GM21367 (cell line): ENCODE measurements at regions not wholly inside any gene's neighbourhood (a gene's known extent, or its start where the extent isn't known, plus 50 kb on each side); places are given as distances from the start of the nearest gene placed in this dataset.

ENCODE experiments used
- ATAC-seq: cut with Tn5 transposase; IDR thresholded peaks from one replicate; pipeline ENCODE4 v1.9.1; 2021; ENCODE audit not compliant: unreplicated experiment

DNA sequence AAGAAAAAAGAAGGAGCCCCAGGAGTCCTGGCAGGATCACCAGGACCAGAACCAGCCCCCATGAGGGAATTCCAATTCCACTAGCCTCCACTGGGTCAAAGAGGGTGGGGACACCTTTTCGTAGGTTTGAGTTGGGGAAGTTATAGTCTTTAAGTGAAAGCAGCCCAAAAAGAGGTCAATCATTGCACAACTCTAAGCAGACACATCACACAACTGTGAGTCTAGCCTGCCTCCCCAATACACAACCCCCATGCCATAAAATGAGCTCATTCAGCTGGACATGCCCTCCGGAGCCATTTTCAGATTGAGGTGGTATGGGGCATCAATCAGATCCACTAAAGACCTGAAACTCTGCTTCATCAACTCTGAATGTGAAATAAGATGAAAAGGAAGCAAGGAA, 179.9 kb downstream of the NPHP4 start:
- no peak for ATAC-seq

DNA sequence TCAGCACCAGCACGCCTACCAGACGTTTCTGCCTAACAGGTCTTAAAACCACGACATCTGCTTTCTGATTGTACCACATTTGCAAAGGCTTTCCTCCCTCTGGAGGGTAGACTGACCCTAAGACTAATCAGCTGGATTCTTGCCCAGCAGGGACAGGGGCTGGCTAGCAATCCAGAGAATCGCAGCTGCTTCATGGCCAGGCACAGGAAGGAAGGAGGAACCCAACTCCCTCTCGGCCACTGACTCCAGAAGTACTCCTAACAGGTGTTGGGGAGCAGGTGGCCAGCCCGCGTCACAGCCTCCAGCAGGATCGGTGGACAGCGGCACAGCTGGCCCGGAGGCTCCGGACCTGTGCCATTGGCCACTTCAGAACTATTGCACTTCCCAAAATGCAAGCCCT, 180.8 kb downstream of the NPHP4 start:
- no peak for ATAC-seq

DNA sequence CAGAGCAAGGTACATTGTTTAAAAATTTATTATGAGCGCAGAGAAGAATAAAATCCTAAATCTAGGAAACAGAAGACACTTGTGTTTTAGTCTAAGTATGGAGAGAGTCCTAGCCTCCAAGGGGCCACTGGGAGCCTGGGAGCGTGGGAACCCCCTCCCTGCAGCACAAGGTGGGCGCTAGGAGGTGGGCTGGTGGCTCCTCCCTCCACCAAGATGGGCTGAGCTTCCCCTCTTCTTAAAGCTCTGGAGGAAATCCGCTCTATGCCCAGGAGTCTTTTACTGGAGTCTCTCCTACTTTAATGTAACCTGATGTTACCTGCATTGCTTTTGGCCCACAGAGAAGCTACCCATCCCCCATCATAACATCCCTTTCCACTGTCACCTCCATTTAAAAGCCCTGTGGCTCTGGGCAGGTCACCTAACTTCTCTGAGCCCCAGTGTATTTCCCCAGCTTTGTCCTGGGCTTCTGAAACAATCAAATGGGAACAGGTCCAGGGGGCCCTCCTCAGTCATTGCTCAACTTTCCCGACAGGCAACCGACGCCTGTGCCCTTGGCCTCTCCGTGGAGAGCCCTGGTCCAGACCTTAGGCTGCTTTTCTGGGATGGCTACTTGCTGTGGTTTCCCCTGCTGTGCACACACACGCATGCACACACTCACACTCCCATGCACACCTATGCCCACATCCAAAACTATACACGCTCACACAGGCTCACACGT, 181.5 kb downstream of the NPHP4 start:
- no peak for ATAC-seq

DNA sequence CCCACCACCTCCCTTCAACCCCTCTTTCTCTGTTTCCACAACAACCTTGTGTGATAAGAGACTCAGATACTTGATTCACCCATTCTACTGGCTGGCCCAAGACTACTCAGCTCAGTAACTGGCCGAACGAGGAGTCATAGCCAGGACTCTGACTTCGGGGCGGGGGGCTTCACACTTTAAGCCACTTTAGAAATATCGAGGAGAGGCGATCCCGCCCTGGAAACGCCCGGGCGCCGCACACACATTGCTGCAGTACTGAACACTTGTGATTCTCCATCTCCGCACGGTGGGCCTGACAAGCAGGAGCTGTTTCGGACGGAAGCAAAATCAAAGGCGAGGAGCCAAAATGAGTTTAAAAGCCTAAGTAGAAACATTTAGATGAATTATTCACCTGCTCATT, 182.1 kb downstream of the NPHP4 start:
- no peak for ATAC-seq

DNA sequence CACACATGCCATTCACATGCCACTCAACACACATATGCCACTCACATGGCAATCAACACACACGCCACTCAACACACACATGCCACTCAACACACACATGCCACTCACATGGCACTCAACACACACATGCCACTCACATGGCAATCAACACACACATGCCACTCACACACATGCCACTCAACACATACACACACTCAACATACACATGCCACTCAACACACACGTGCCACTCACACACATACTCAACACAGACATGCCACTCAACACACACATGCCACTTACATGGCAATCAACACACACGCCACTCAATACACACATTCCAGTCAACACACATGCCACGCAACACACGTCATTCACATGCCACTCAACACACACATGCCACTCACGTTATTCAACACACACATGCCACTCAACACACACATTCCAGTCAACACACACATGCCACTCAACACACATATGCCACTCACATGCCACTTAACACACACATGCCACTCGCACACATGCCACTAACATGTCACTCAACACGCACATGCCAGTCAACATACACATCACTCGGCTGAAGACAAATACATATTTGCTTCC, 182.9 kb downstream of the NPHP4 start:
- no peak for ATAC-seq

DNA sequence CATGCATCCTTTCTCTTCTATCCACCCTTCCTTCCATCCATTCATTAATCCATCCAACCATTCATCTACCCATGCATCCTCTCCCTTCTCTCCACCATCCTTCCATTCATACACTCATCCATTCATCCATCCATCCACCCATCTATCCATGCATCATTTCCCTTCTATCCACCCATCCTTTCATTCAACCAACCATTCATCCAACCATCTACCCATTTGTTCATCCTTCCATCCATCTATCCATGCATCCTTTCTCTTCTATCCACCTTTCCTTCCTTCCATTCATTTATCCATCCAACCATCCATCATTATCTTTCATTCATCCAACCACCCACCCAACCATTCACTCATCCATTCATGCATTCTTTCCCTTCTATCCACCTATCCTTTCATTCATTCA, 188.4 kb downstream of the NPHP4 start:
- no peak for ATAC-seq

DNA sequence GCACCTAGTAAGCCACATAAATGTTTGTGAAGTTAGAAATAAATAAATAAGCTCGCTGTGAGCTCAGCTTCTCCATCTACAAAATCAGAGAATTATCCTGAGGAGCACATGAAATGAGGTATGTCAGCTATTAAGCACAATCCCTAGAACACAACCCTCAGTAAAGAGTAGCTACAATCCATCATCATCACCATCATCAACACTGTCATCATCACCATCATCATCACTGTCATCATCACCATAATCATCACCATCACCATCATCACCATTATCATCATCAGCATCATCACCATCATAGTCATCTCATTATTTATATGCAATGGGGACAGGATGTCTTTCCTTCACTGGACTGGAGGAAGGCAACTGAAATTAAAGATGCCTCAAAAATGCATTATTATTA, 189.6 kb downstream of the NPHP4 start:
- no peak for ATAC-seq

DNA sequence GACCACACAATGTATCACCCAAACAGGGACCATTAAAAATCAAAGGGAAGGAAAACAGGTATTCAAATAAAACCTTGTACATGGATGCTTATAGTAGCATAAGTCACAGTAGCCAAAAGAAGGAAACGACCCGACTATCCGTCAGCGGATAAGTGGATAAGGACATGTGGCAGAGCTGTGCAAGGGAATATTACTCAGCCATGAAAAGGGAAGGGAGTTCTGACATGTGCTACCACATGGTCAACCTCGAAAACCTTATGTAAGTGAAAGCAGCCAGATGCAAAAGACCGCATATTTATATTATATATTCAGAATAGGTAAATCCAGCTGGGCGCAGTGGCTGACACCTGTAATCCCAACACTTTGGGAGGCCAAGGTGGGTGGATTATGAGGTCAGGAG, 193.3 kb downstream of the NPHP4 start:
- ATAC-seq: no peak

DNA sequence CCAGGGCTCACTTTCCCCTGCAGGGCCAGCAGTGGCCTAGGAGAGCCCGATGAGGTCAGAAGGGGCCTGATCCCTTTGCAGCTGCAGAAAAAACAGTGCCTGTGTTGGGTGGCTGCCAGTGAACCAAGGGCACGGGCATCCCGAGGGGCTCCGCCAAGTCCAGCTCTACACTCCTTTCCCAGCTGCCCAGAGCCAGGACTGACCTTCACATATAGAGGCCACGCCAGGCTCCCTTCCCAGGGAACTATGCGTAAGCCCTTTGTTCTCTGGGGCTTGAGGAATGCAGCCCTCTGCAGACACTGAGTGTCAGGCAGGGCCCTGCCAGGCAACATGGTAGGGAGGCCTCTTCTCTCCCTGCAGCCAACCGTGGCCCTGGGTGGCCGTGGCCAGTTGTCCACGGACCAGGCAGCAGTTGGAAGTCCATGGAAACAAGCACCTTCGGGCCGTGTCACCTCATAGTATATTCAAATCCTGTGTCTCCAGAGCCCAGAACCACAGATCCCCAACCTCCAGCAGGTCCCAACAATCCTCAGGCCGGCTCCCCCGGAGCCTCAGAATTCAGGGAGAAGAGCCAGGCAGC, 194.0 kb downstream of the NPHP4 start:
- ATAC-seq: no peak

DNA sequence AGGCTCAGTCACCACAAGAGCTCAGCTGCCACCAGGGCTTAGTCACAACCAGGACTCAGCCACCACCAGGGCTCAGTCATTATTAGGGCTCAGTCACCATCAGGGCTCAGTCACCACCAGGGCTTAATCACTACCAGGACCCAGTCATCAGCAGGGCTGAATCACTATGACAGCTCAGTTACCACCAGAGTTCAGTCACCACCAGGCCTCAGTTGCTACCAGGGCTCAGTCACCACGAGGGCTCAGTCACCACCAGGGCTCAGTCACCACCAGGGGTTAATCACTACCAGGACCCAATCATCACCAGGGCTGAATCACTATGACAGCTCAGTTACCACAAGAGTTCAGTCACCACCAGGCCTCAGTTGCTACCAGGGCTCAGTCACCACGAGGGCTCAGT, 196.2 kb downstream of the NPHP4 start:
- no peak for ATAC-seq

DNA sequence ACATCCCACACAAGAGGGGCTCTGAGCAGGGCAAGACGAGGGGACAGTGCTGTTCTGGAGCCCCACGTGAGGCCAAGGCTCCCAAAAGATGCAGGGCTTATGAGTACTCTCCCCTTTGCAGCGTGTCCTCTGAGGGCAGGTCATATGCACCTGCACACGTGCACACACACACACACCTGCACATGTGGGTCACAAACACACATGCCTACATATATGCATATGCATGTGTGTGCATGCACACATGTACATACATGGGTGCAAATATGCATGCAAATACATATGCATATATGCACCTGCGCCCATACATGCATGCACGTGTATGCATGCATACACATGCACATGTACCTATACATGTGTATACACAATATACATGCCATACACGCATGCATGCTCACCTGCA, 197.9 kb downstream of the NPHP4 start:
- no peak for ATAC-seq

DNA sequence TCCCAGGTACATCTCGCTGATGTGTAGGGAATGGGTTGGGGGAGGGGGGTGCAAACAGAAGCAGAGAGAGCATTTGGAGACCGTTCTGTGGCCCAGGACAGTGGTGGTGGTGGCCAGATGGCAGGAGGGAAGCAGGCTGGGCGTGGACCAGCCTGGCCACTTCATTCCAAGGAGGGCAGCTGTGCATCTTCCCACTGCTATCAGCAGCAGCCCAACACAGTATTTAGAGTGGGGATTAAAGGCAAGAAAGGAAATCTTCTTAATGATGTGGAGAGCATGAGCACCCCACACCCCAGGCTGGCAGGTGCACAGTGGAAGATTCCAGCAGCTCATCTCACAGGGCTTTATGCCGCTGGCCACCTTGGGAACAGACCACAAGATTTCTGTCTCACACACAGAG, 198.7 kb downstream of the NPHP4 start:
- no peak for ATAC-seq

DNA sequence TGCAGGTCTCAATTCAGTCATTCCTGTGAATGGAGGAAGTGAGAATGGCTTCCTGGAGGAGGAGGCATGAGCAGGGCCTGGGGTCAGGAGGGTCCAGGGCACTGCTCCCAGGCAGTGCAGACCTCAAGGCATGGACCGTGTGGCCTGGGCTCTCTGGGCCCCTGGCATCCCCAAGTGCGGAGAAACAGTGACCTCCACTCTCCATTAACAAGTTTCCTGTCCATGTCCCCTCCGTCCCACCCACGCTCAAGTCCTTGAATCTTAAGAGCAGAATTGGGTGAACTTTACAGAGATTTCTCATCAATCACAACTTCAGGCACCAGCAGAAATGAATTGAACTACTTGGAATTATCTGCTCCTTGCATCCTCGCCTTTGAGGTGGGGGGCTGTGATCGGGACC, 211.1 kb downstream of the NPHP4 start:
- ATAC-seq: no peak

DNA sequence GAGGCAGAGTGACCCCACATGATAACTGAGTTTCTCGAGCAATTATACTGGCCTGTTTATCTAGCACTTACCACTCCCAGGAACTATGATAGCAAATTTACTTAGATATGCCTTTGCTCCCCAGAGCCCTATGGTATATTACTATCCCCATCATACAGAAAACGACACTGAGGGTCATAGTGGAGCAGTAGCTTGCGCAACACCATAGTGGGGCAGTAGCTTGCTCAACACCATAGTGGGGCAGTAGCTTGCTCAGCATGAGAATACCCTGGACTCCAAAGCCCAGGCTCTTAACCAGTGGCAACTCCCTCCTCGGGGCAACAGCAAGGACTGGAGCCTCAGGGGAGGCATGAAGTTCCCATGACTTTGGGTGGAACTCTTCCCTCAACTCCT, 211.9 kb downstream of the NPHP4 start:
- ATAC-seq: no peak

DNA sequence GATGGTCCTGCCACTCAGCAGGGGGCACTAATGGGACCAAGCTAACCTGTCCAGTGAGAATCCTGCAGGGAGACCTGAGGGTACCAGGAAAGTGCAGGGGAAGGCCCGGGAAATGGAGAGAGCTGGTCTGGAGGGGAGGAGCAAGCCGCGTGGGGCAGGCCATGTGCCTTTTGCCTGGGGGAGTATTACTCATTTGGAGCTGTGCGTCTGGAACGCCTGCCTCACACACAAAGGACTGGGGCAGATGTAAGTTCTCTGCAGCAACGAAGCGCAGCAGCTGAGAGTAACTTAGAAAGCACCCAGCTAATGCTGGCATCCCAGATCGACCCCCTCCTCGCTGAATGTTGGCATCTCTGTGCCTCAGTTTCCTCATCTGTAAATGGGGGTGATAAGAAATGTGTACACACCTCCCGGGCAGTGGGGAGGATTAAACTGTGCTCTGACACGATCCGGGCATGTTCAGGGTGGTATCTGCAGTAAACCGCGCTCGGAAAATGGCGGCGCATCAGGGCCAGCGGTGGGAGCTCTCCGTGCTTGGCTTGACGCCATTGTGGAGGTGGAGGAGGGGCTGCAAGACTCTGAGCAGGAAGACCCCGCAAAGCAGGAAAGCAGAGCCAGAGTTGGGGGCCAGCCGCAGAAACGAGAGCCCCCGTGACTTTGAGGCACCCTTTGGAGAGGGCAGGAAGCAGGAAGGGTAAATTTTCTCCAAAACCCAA, 212.5 kb downstream of the NPHP4 start:
- ATAC-seq: no peak

DNA sequence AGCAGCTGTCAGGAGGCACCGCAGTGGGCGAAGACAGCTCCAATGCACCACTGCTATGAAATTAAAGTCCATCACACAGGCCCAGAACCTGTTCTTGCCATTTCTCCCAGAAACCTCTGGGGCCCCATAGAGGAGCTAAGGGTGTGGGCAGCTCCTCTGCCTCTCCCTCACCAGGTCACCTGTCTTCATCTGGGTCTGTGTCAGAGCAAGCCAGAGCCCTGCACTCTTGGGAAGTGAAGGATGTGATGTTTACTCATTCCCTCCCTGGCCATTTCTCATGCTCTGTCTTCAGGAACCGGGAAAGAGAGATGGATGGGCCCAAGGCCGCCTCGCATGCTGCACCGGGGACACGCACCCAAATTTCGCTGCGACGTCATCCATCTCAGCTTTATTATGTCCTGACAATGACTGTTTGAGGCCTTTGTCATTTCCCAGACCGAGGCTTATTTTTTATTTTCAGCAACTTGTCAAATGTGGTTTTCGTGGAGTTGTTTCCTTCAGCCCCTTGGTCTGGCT, 216.1 kb downstream of the NPHP4 start:
- no peak for ATAC-seq

DNA sequence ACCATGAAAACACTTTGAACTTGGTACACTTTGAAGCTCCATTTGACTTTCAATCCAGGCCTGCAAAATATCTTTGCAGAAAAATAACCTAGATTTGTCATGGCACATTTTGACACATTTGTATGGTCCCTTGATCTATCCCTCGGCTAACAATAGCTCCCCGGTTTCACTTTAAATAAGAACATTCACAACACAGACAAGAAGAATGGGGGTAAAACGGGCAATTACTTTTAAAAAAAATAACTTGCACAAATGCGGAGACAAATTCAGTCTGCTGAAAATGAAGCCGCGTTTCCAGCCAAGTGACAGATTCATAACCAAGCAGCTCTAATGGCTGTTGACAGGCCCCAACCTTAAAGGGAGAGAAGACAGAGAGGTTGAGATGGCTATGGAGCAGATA, 218.2 kb downstream of the NPHP4 start:
- no peak for ATAC-seq

DNA sequence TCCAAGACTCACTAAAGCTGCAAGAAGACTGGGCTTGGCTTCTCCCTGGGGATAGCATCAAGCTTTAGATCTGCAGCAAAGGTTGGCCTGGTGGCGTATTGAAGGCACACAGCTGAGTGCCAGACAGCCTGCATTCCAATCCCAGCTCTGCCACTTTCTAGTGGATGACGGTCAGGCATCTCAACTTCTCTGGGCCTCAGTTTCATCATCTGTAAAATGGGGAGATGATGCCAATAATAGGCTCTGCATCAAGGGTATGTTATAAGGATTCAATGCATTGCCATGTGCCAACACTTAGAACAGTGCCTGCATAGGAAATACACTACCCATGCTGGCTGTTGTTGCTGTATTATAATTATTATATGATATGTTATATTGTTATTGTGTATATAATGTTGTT, 220.4 kb downstream of the NPHP4 start:
- ATAC-seq: no peak

DNA sequence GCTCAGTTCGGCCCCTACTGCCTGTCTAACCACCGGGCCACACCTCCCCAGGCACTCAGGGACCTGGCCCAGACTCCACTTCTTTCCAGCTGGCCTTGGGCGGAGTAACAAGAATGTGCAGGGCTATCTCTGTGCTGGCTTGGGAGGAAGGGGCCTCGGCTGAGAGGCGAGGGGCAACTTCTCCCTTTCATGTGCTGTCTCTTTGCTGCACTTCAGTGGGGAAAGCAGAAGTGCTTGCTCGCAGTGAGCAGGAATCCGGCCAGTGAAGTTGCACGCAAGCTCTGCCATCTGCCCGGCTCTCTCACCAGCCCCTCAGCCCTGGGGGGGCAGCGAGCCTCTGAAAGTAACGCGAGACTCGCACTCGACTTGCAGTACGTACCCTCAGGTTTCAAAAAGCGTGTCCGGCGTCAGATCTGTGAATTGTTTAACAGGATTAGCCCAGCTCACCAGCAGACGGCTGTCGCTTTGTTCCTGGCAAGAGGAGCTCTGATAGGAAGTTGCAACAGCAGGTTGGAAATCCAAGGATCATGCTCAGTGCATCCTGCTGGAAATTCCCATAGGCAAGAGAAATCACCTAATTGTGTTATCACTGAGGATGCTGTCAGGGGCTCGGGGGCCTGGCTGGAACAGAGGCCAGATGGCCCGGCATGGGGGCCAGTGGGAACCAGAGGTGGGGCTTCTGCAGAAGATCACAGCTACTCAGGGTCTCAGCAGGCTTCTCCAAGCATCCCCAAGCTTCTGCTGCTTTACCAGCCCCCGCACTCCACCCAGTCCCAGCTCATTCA, 221.1 kb downstream of the NPHP4 start:
- no peak for ATAC-seq

DNA sequence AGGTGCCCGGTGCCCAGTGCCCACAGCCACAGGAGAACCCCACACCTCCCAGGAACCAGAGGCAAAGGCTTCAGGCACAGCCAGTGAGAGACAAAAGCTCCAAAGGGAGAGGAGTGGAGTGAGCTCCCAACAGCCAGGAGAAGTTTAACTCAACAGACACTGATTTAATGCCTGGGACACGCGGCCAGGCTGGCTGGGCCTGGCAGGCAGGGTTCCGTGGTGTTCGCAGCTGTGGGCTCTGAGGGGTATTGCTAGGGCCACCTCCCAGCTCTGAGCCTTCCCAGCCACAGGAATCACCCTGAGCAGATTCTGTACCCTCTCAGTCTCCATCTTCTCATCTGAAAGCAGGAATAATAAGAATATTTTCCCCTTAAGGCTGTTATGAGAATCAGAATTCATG, 222.5 kb downstream of the NPHP4 start:
- no peak for ATAC-seq

DNA sequence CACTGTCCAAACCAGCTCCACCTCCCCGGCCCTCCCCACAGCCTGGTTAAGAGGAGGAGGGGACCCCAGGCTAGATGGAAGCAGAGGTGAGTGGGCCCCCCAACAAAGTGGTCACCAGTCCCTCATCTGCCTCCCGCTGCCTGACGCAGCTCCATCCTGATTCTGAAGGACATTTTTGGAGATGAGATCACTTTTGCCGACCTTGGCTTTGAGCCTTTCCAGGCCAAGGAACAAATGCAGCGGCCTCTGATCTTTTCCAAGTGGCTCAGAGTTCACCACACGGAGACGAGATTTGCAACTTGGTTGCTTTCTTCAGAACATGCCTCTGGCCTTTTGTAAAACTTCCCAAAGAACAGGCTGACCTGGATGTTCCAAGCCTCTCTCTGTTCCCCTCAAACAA, 223.1 kb downstream of the NPHP4 start:
- ATAC-seq: no peak
